ENCODE measurements at regions not wholly inside any gene's neighbourhood (a gene's known extent, or its start where the extent isn't known, plus 50 kb on each side); places are given as distances from the start of the nearest gene placed in this dataset.

DNA sequence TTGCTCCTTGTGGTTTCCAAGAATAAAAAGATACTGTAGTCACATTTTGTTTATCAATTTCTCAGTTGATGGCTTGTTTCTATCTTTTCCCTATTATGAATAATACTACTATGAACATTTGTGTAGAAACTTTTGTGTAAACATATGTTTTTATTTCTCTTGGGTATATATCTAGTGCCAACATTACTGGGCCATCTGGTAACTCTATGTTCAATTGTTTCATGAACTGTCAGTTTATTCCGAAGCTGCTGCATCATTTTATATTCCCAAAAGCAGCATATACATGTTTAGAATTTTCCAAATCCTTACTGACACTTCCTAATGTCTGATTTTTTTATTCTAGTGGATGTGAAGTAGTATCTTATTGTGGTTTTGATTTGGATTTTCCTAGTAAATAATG lies 737.6 kb upstream of the TMEFF2 start:
- TF ChIP-seq, protein P1, sequence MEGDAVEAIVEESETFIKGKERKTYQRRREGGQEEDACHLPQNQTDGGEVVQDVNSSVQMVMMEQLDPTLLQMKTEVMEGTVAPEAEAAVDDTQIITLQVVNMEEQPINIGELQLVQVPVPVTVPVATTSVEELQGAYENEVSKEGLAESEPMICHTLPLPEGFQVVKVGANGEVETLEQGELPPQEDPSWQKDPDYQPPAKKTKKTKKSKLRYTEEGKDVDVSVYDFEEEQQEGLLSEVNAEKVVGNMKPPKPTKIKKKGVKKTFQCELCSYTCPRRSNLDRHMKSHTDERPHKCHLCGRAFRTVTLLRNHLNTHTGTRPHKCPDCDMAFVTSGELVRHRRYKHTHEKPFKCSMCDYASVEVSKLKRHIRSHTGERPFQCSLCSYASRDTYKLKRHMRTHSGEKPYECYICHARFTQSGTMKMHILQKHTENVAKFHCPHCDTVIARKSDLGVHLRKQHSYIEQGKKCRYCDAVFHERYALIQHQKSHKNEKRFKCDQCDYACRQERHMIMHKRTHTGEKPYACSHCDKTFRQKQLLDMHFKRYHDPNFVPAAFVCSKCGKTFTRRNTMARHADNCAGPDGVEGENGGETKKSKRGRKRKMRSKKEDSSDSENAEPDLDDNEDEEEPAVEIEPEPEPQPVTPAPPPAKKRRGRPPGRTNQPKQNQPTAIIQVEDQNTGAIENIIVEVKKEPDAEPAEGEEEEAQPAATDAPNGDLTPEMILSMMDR (IDR thresholded peaks at IDR 0.05 in 8 of 11, conservative IDR thresholded peaks at IDR 0.05 in 3 of 11): no peak
- no peak for TF ChIP-seq POLR2AphosphoS5 (IDR thresholded peaks at IDR 0.05)

Data from spleen (tissue), 7 donors.